Activated CD8-positive, alpha-beta memory T cell treated with anti-CD3 and anti-CD28 coated beads for 1 hour (primary cell): ENCODE measurements at regions not wholly inside any gene's neighbourhood (a gene's known extent, or its start where the extent isn't known, plus 50 kb on each side); places are given as distances from the start of the nearest gene placed in this dataset.

Source experiments
- DNase-seq, 2 donors: peaks; one replicate each; pipeline ENCODE4 v3.0.0-alpha.2; 2020; ENCODE audit warnings: low read depth in 1 of 2; ENCODE audit errors: extremely low read depth in 1 of 2

GRCh38 chr15:97840501-97840900 is 120.0 kb upstream of the ARRDC4 start:
- DNase-seq, result no peak

GRCh38 chr15:97841558-97841957 is 118.9 kb upstream of the ARRDC4 start:
- no peak for DNase-seq

GRCh38 chr15:97849183-97849582 is 111.3 kb upstream of the ARRDC4 start:
- no peak for DNase-seq

GRCh38 chr15:97858296-97858695 is 102.2 kb upstream of the ARRDC4 start:
- no peak for DNase-seq

- no peak for DNase-seq
Observed at GRCh38 chr15:97861529-97862260, 98.8 kb upstream of the ARRDC4 start.

- DNase-seq, result no peak
Observed at GRCh38 chr15:97866959-97867358, 93.5 kb upstream of the ARRDC4 start.

GRCh38 chr15:97867870-97868269 is 92.6 kb upstream of the ARRDC4 start:
- no peak for DNase-seq

- no peak for DNase-seq
Observed at GRCh38 chr15:97868981-97869380, 91.5 kb upstream of the ARRDC4 start.

GRCh38 chr15:97870771-97871170 is 89.7 kb upstream of the ARRDC4 start:
- no peak for DNase-seq

GRCh38 chr15:97874139-97874538 is 86.4 kb upstream of the ARRDC4 start:
- no peak for DNase-seq

- no peak for DNase-seq
Observed at GRCh38 chr15:97875025-97875512, 85.4 kb upstream of the ARRDC4 start.

- DNase-seq, result no peak
Observed at GRCh38 chr15:97875513-97876280, 84.8 kb upstream of the ARRDC4 start.

- DNase-seq, result no peak
Observed at GRCh38 chr15:97876281-97876675, 84.2 kb upstream of the ARRDC4 start.

GRCh38 chr15:97881346-97881965 is 79.0 kb upstream of the ARRDC4 start:
- DNase-seq, result no peak

GRCh38 chr15:97884513-97885131 is 75.9 kb upstream of the ARRDC4 start:
- no peak for DNase-seq

GRCh38 chr15:97890307-97890706 is 70.2 kb upstream of the ARRDC4 start:
- DNase-seq, result no peak

GRCh38 chr15:97892167-97892938 is 68.2 kb upstream of the ARRDC4 start:
- DNase-seq, result no peak

- DNase-seq, result no peak
Observed at GRCh38 chr15:97893967-97894366, 66.5 kb upstream of the ARRDC4 start.

GRCh38 chr15:97899981-97900380 is 60.5 kb upstream of the ARRDC4 start:
- no peak for DNase-seq

GRCh38 chr15:97902140-97902780 is 58.2 kb upstream of the ARRDC4 start:
- no peak for DNase-seq
